ENCODE measurements at regions not wholly inside any gene's neighbourhood (a gene's known extent, or its start where the extent isn't known, plus 50 kb on each side); places are given as distances from the start of the nearest gene placed in this dataset.

- intact Hi-C loops (cut with micrococcal nuclease; ENCODE audit: unreplicated experiment), result no loop called here
- CTCF ChIA-PET, result no interaction called here
These were observed 410.3 kb downstream of the PID1 start for GRCh38 chr2:228860601-228861285.

GRCh38 chr2:228853151-228853550 is 417.9 kb downstream of the PID1 start:
- Histone ChIP-seq H3K4me3 (ENCODE audit: low read depth, low read length) (no peak overlapping the region), H3K36me3 (ENCODE audit: control insufficient read depth, insufficient read depth, low read length) (no peaks in the 10 kb centered on the region), H3K4me1 (no peaks in the 10 kb centered on the region), H3K27me3 (replicated peaks; ENCODE audit: control insufficient read depth, insufficient read depth, low read length) (no peaks in the 10 kb centered on the region), H3K9me3 (no peaks in the 10 kb centered on the region)
- H3K4me3 Mint-ChIP-seq (ENCODE audit: unreplicated experiment), result no peak overlapping the region
- no TSS peak for BruUV-seq (replicated peaks)
- H3K4me1 Mint-ChIP-seq (ENCODE audit: low read depth, unreplicated experiment), result no peaks in the 10 kb centered on the region
- no peaks in the 10 kb centered on the region for H3K9me3 Mint-ChIP-seq (ENCODE audit: unreplicated experiment)
- ChIA-PET POLR2A (no interaction called here), CTCF (no interaction called here)
- intact Hi-C loops (cut with micrococcal nuclease; ENCODE audit: unreplicated experiment), result no loop called here
- H3K27me3 Mint-ChIP-seq (ENCODE audit: insufficient read depth, unreplicated experiment), result no peaks in the 10 kb centered on the region
- no peaks in the 10 kb centered on the region for H3K36me3 Mint-ChIP-seq (ENCODE audit: insufficient read depth, unreplicated experiment)
- H3K27ac Mint-ChIP-seq (ENCODE audit: unreplicated experiment), result no peak overlapping the region
- no peak for DNase-seq
- TF ChIP-seq CTCF (IDR thresholded peaks at IDR 0.05; ENCODE audit: insufficient read depth in 1 of 2, low read depth in 1 of 2, low read length in 1 of 2, severe bottlenecking in 1 of 2, unreplicated experiment in 1 of 2), result no peak

More at GRCh38 chr2:228860601-228861285, 410.3 kb downstream of the PID1 start:
- Histone ChIP-seq H3K27me3 (replicated peaks; ENCODE audit: control insufficient read depth, insufficient read depth, low read length) (no peaks in the 10 kb centered on the region), H3K9me3 (no peaks in the 10 kb centered on the region), H3K4me1 (no peaks in the 10 kb centered on the region), H3K36me3 (ENCODE audit: control insufficient read depth, insufficient read depth, low read length) (no peaks in the 10 kb centered on the region), H3K4me3 (ENCODE audit: low read depth, low read length) (no peak overlapping the region)
- H3K4me3 Mint-ChIP-seq (ENCODE audit: unreplicated experiment), result no peak overlapping the region
- TF ChIP-seq CTCF (IDR thresholded peaks at IDR 0.05; ENCODE audit: insufficient read depth in 1 of 2, low read depth in 1 of 2, low read length in 1 of 2, severe bottlenecking in 1 of 2, unreplicated experiment in 1 of 2), result no peak
- no peak for DNase-seq
- no peaks in the 10 kb centered on the region for H3K36me3 Mint-ChIP-seq (ENCODE audit: insufficient read depth, unreplicated experiment)
- peaks cover 2% of the 10 kb centered on the region for H3K27me3 Mint-ChIP-seq (ENCODE audit: insufficient read depth, unreplicated experiment)
- BruUV-seq (replicated peaks), result no TSS peak
- POLR2A ChIA-PET, result no interaction called here
- H3K4me1 Mint-ChIP-seq (ENCODE audit: low read depth, unreplicated experiment), result no peaks in the 10 kb centered on the region
- H3K27ac Mint-ChIP-seq (ENCODE audit: unreplicated experiment), result no peak overlapping the region
- H3K9me3 Mint-ChIP-seq (ENCODE audit: unreplicated experiment), result no peaks in the 10 kb centered on the region

GRCh38 chr2:228848638-228849037 is 422.4 kb downstream of the PID1 start:
- ChIA-PET CTCF (no interaction called here), POLR2A (no interaction called here)
- Histone ChIP-seq H3K4me3 (ENCODE audit: low read depth, low read length) (no peak overlapping the region), H3K36me3 (ENCODE audit: control insufficient read depth, insufficient read depth, low read length) (no peaks in the 10 kb centered on the region), H3K9me3 (no peaks in the 10 kb centered on the region), H3K27me3 (replicated peaks; ENCODE audit: control insufficient read depth, insufficient read depth, low read length) (no peaks in the 10 kb centered on the region), H3K4me1 (no peaks in the 10 kb centered on the region)
- no peaks in the 10 kb centered on the region for H3K9me3 Mint-ChIP-seq (ENCODE audit: unreplicated experiment)
- no peak overlapping the region for H3K4me3 Mint-ChIP-seq (ENCODE audit: unreplicated experiment)
- no TSS peak for BruUV-seq (replicated peaks)
- H3K27me3 Mint-ChIP-seq (ENCODE audit: insufficient read depth, unreplicated experiment), result no peaks in the 10 kb centered on the region
- DNase-seq, result no peak
- TF ChIP-seq CTCF (IDR thresholded peaks at IDR 0.05; ENCODE audit: insufficient read depth in 1 of 2, low read depth in 1 of 2, low read length in 1 of 2, severe bottlenecking in 1 of 2, unreplicated experiment in 1 of 2), result no peak
- H3K4me1 Mint-ChIP-seq (ENCODE audit: low read depth, unreplicated experiment), result no peaks in the 10 kb centered on the region
- intact Hi-C loops (cut with micrococcal nuclease; ENCODE audit: unreplicated experiment), result no loop called here
- H3K36me3 Mint-ChIP-seq (ENCODE audit: insufficient read depth, unreplicated experiment), result no peaks in the 10 kb centered on the region
- H3K27ac Mint-ChIP-seq (ENCODE audit: unreplicated experiment), result no peak overlapping the region

Data from Caco-2 (cell line).